Panc1 (cell line): ENCODE measurements at regions not wholly inside any gene's neighbourhood (a gene's known extent, or its start where the extent isn't known, plus 50 kb on each side); places are given as distances from the start of the nearest gene placed in this dataset. TPM values are rescaled to one million over a fixed set of nuclear protein-coding genes. Genes with fewer than 3 reads are reported as not detected.

Source experiments
- microRNA-seq: library from miRNA; unstranded; fragments of <30 nt; microRNA quantifications from one replicate; pipeline ENCODE4 v1.1.0, GENCODE V29; 2020; ENCODE audit not compliant: unreplicated experiment

Small RNAs in the stretch of these regions (microRNA-seq; reads per million reads assigned to microRNA genes)
- not detected for gene MIR588
